ENCODE measurements at regions not wholly inside any gene's neighbourhood (a gene's known extent, or its start where the extent isn't known, plus 50 kb on each side); places are given as distances from the start of the nearest gene placed in this dataset.
A peak's percentile ranks its signal among the peaks of the same experiment; 100 is the strongest.
"Not testable (repeated sequence)": the region's sequence is repeated elsewhere in the genome, so short reads cannot be mapped to it uniquely, and the experiment has no call there.

GRCh38 chr12:64552510-64552909 is 57.8 kb upstream of the RASSF3 start:
- H3K4me1 Mint-ChIP-seq (ENCODE audit: unreplicated experiment): peaks cover 12% of the 10 kb centered on the region
- not testable (repeated sequence) for H3K9me3 Mint-ChIP-seq; H3K27ac Mint-ChIP-seq; DNase-seq (ENCODE audit: extremely low spot score, unreplicated experiment); H3K36me3 Mint-ChIP-seq; H3K4me3 Mint-ChIP-seq; H3K27me3 Mint-ChIP-seq

DNA sequence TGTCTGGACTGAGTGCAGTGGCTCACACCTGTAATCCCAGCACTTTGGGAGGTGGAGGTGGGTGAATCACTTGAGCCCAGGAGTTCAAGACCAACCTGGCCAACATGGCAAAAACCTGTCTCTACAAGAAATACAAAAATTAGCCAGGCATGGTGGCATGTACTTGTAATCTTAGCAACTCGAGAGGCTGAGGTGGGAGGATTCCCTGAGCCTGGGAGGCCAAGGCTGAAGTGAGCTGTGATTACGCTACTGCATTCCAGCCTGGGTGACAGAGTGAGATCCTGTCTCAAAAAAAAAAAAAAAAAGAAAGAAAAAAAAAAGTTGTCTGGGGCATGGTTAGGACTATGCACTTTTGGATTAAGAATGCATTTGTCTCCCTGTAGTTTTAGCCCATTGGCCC is 56.6 kb upstream of the RASSF3 start:
- H3K4me1 Mint-ChIP-seq (ENCODE audit: unreplicated experiment): peaks cover 12% of the 10 kb centered on the region
- not testable (repeated sequence) for H3K4me3 Mint-ChIP-seq; H3K36me3 Mint-ChIP-seq; H3K27me3 Mint-ChIP-seq; H3K27ac Mint-ChIP-seq; H3K9me3 Mint-ChIP-seq; DNase-seq (ENCODE audit: extremely low spot score, unreplicated experiment)

DNA sequence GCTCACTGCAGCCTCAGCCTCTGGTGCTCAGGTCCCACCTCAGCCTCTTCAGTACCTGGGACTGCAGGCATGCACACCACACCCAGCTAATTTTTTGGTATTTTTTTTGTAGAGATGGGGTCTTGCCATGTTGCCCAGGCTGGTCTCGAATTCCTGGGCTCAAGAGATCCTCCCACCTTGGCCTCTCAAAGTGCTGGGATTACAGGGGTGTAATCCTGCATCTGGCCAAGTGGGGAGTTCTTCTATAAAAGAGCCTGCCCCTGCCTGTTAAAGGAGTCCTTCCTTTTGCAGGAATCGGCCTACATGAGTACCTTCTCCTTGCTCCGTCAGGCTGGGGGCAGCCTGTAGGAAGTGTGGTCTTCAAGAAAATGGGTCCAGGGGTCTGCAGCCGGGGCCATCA is 54.1 kb upstream of the RASSF3 start:
- Mint-ChIP-seq H3K4me1 (ENCODE audit: unreplicated experiment) (peaks cover 11% of the 10 kb centered on the region), H3K27ac (no peak overlapping the region), H3K36me3 (no peaks in the 10 kb centered on the region), H3K27me3 (no peaks in the 10 kb centered on the region), H3K9me3 (no peaks in the 10 kb centered on the region), H3K4me3 (no peak overlapping the region)
- no peak for DNase-seq (ENCODE audit: extremely low spot score, unreplicated experiment)
- TF ChIP-seq CTCF (conservative IDR thresholded peaks at IDR 0.05): no peak

GRCh38 chr12:64558754-64559153 is 51.5 kb upstream of the RASSF3 start:
- Mint-ChIP-seq H3K4me1 (ENCODE audit: unreplicated experiment) (peaks cover 14% of the 10 kb centered on the region), H3K27ac (no peak overlapping the region), H3K27me3 (no peaks in the 10 kb centered on the region), H3K36me3 (no peaks in the 10 kb centered on the region), H3K4me3 (no peak overlapping the region), H3K9me3 (no peaks in the 10 kb centered on the region)
- TF ChIP-seq CTCF (conservative IDR thresholded peaks at IDR 0.05): no peak
- no peak for DNase-seq (ENCODE audit: extremely low spot score, unreplicated experiment)

- peaks cover 14% of the 10 kb centered on the region for H3K4me1 Mint-ChIP-seq (ENCODE audit: unreplicated experiment)
- H3K36me3 Mint-ChIP-seq: no peaks in the 10 kb centered on the region
- H3K27ac Mint-ChIP-seq: no peak overlapping the region
- H3K4me3 Mint-ChIP-seq: peak overlapping the region; percentile 44
- TF ChIP-seq CTCF (conservative IDR thresholded peaks at IDR 0.05): no peak
- H3K9me3 Mint-ChIP-seq: no peaks in the 10 kb centered on the region
- no peaks in the 10 kb centered on the region for H3K27me3 Mint-ChIP-seq
- DNase-seq (ENCODE audit: extremely low spot score, unreplicated experiment): no peak
These were observed 49.6 kb upstream of the RASSF3 start for GRCh38 chr12:64560396-64561301.

Measured in type B pancreatic cell (in vitro differentiated cells).